RWPE2 (cell line): ENCODE measurements at regions not wholly inside any gene's neighbourhood (a gene's known extent, or its start where the extent isn't known, plus 50 kb on each side); places are given as distances from the start of the nearest gene placed in this dataset.
"Not testable (repeated sequence)": the region's sequence is repeated elsewhere in the genome, so short reads cannot be mapped to it uniquely, and the experiment has no call there.

Experiments
- ATAC-seq: fragments of 200-7000 bp; cut with Tn5 transposase; 3 replicates; pipeline ENCODE4 v1.9.1; 2021; ENCODE audit warnings: low read depth
- DNase-seq: peaks from one replicate; pipeline ENCODE4 v3.0.0-alpha.2; 2020; ENCODE audit warnings: low spot score
- H3K27ac ChIP-seq: fragments of 450-650 bp; 2 replicates; pipeline ENCODE4 v1.5.1; 2017; ENCODE audit warnings: mild to moderate bottlenecking; ENCODE audit not compliant: poor library complexity, severe bottlenecking
- H3K27me3 ChIP-seq: fragments of 250-450 bp; sonication (Bioruptor Pico); 2 replicates; pipeline ENCODE4 v1.5.1; 2021; ENCODE audit warnings: mild to moderate bottlenecking, moderate library complexity; ENCODE audit not compliant: insufficient read depth, poor library complexity, severe bottlenecking
- H3K36me3 ChIP-seq: fragments of 250-450 bp; sonication (Bioruptor Pico); 2 replicates; pipeline ENCODE4 v1.5.1; 2020; ENCODE audit warnings: low read depth, mild to moderate bottlenecking, moderate library complexity
- H3K4me1 ChIP-seq: fragments of 250-450 bp; sonication (Bioruptor Pico); 2 replicates; pipeline ENCODE4 v1.5.1; 2021; ENCODE audit warnings: mild to moderate bottlenecking, moderate library complexity; ENCODE audit not compliant: insufficient read depth, poor library complexity, severe bottlenecking
- H3K4me3 ChIP-seq: fragments of 250-450 bp; sonication (Bioruptor Pico); 2 replicates; pipeline ENCODE4 v1.5.1; 2021; ENCODE audit warnings: mild to moderate bottlenecking, moderate library complexity; ENCODE audit not compliant: severe bottlenecking
- H3K9me3 ChIP-seq: fragments of 250-450 bp; sonication (Bioruptor Pico); 2 replicates; pipeline ENCODE4 v1.5.1; 2021; ENCODE audit warnings: mild to moderate bottlenecking, moderate library complexity; ENCODE audit not compliant: severe bottlenecking
- TF ChIP-seq, protein P1 (sequence below): fragments of 450-650 bp; IDR thresholded peaks from one replicate; pipeline ENCODE4 v1.5.1; 2017; ENCODE audit warnings: mild to moderate bottlenecking, moderate library complexity; ENCODE audit not compliant: poor library complexity, severe bottlenecking

GRCh38 chr6:145277358-145278086, 457.8 kb downstream of the EPM2A start:
- TF ChIP-seq, protein P1, sequence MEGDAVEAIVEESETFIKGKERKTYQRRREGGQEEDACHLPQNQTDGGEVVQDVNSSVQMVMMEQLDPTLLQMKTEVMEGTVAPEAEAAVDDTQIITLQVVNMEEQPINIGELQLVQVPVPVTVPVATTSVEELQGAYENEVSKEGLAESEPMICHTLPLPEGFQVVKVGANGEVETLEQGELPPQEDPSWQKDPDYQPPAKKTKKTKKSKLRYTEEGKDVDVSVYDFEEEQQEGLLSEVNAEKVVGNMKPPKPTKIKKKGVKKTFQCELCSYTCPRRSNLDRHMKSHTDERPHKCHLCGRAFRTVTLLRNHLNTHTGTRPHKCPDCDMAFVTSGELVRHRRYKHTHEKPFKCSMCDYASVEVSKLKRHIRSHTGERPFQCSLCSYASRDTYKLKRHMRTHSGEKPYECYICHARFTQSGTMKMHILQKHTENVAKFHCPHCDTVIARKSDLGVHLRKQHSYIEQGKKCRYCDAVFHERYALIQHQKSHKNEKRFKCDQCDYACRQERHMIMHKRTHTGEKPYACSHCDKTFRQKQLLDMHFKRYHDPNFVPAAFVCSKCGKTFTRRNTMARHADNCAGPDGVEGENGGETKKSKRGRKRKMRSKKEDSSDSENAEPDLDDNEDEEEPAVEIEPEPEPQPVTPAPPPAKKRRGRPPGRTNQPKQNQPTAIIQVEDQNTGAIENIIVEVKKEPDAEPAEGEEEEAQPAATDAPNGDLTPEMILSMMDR: no peak
- no peaks in the 10 kb centered on the region for H3K9me3 ChIP-seq
- no peak for DNase-seq

DNA sequence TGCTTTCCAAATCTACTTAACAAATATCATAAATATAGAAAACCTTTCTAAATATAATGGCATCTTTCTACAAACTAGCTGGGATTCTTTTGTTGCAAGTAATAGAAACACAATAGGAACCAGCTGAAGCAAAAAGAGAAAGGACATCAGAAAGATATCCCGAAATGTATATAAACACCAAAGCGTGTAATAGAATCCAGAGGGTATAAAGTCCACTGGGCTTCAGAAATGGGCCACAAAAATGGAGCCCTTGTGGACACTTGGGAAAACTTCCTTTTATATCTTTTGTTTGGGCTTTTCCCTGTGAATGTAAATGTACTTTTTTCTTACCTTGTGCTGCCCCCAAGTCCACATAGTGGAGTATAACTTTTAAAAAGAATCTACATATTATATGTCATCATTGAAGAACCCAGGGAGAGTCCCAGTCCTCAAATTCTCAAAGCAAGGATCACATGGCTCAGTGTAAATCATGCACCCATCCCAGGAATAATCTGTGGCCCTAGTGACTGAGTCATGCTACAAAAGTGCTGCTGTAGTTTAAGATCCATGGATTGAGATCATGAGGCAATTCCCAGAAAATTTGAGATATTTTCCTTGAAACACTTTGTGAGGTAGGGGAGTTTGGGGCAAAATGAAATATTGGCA, 457.0 kb downstream of the EPM2A start:
- H3K27ac ChIP-seq: no peak overlapping the region
- no peaks in the 10 kb centered on the region for H3K9me3 ChIP-seq
- DNase-seq: no peak
- no peaks in the 10 kb centered on the region for H3K4me1 ChIP-seq
- TF ChIP-seq, protein P1: no peak
- no peak for ATAC-seq
- H3K27me3 ChIP-seq: no peaks in the 10 kb centered on the region
- no peaks in the 10 kb centered on the region for H3K36me3 ChIP-seq
- H3K4me3 ChIP-seq: no peak overlapping the region

More at GRCh38 chr6:145277358-145278086, 457.8 kb downstream of the EPM2A start:
- H3K27ac ChIP-seq: no peak overlapping the region
- H3K4me1 ChIP-seq: no peaks in the 10 kb centered on the region
- H3K4me3 ChIP-seq: no peak overlapping the region
- ATAC-seq: no peak
- no peaks in the 10 kb centered on the region for H3K36me3 ChIP-seq
- no peaks in the 10 kb centered on the region for H3K27me3 ChIP-seq

- no peaks in the 10 kb centered on the region for H3K4me1 ChIP-seq
- DNase-seq (no peak), ATAC-seq (no peak)
- no peaks in the 10 kb centered on the region for H3K27me3 ChIP-seq
- H3K4me3 ChIP-seq: no peak overlapping the region
- H3K9me3 ChIP-seq: no peaks in the 10 kb centered on the region
- TF ChIP-seq, protein P1: no peak
- no peaks in the 10 kb centered on the region for H3K36me3 ChIP-seq
- H3K27ac ChIP-seq: no peak overlapping the region
Measured at GRCh38 chr6:145279551-145279950, 455.8 kb downstream of the EPM2A start.

- H3K4me3 ChIP-seq: no peak overlapping the region
- TF ChIP-seq, protein P1: no peak
- ATAC-seq (no peak), DNase-seq (no peak)
- H3K36me3 ChIP-seq: no peaks in the 10 kb centered on the region
- H3K27me3 ChIP-seq: no peaks in the 10 kb centered on the region
- H3K9me3 ChIP-seq: no peaks in the 10 kb centered on the region
- H3K27ac ChIP-seq: no peak overlapping the region
- no peaks in the 10 kb centered on the region for H3K4me1 ChIP-seq
Measured at GRCh38 chr6:145279993-145280392, 455.3 kb downstream of the EPM2A start.

- not testable (repeated sequence) for DNase-seq, H3K4me3 ChIP-seq, H3K9me3 ChIP-seq, H3K27me3 ChIP-seq, H3K36me3 ChIP-seq, H3K4me1 ChIP-seq, ATAC-seq, H3K27ac ChIP-seq
Measured at GRCh38 chr6:145283209-145283608, 452.1 kb downstream of the EPM2A start.
